ENCODE measurements at regions not wholly inside any gene's neighbourhood (a gene's known extent, or its start where the extent isn't known, plus 50 kb on each side); places are given as distances from the start of the nearest gene placed in this dataset.

DNA sequence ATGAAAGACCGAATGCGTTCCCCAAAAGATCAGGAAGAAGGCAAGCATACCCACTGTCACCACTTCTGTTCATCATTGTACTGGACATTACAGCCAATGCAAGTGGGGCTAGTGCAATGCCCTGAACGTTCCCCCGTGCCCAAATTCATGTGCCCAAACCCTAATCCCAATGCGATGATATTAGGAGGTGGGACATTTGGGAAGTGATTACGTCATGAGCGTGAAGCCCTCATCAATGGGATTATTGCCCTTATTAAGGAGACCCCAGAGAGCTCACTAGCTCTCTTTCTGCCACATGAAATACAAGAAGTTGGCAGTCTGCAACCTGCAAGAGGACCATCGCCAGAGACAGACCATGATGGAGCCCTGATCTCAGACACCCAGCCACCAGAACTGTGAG is 511.4 kb upstream of the TPK1 start:
- TF ChIP-seq, protein P1, sequence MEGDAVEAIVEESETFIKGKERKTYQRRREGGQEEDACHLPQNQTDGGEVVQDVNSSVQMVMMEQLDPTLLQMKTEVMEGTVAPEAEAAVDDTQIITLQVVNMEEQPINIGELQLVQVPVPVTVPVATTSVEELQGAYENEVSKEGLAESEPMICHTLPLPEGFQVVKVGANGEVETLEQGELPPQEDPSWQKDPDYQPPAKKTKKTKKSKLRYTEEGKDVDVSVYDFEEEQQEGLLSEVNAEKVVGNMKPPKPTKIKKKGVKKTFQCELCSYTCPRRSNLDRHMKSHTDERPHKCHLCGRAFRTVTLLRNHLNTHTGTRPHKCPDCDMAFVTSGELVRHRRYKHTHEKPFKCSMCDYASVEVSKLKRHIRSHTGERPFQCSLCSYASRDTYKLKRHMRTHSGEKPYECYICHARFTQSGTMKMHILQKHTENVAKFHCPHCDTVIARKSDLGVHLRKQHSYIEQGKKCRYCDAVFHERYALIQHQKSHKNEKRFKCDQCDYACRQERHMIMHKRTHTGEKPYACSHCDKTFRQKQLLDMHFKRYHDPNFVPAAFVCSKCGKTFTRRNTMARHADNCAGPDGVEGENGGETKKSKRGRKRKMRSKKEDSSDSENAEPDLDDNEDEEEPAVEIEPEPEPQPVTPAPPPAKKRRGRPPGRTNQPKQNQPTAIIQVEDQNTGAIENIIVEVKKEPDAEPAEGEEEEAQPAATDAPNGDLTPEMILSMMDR (IDR thresholded peaks at IDR 0.05), result no peak
- DNase-seq, result no peak
- H3K4me3 ChIP-seq, result no peak overlapping the region
- intact Hi-C loops (cut with DNase I, micrococcal nuclease), result no loop called here
- no peak for ATAC-seq
- H3K9me3 ChIP-seq, result peaks cover 41% of the 10 kb centered on the region
- H3K36me3 ChIP-seq (ENCODE audit: low read depth), result no peaks in the 10 kb centered on the region
- no peaks in the 10 kb centered on the region for H3K4me1 ChIP-seq (ENCODE audit: low read depth)

DNA sequence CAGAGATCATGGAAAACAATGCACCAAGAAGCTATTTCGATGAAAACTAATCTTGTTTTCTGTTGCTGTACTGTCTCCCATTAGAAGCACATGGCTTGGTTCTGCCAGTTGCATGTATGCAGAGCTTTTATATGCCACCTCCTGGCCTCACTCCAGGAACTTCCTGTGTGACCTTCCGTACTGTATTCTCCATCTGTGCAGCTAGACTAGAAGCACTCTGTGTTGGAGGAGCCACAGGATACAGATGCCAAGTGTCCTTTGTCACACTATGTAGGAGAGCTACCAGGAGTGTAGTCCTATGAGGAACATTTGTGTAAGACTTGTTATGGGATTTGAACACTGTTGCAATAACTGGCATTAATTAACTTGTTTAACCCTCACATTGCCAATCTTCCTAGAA is 503.5 kb upstream of the TPK1 start:
- intact Hi-C loops (cut with DNase I, micrococcal nuclease), result no loop called here
- Histone ChIP-seq H3K4me3 (no peak overlapping the region), H3K9me3 (peaks cover 29% of the 10 kb centered on the region), H3K4me1 (ENCODE audit: low read depth) (no peaks in the 10 kb centered on the region), H3K36me3 (ENCODE audit: low read depth) (no peaks in the 10 kb centered on the region)
- TF ChIP-seq, protein P1 (IDR thresholded peaks at IDR 0.05), result no peak
- DNase-seq (no peak), ATAC-seq (no peak)

DNA sequence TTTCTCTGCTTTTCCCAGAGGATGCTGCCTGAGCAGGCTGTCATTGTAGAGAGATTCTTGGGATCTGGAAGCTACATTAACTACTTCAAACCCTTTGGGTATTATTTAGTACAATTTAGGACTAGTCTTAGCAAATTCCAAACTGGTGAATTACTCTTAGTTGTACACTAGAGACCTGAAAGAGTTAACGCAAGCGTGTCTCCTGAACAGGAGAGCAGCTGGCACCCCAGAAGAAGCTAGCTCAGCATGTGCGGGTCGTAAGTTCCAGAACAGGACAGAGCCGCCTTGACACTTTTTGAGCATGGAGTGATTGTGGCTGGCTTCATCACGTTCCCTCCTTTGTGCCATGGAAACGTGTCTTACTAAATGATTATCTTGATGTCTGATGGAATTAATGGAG is 495.7 kb upstream of the TPK1 start:
- DNase-seq (no peak), ATAC-seq (no peak)
- H3K4me1 ChIP-seq (ENCODE audit: low read depth), result no peaks in the 10 kb centered on the region
- TF ChIP-seq, protein P1 (IDR thresholded peaks at IDR 0.05), result no peak
- intact Hi-C loops (cut with DNase I, micrococcal nuclease), result no loop called here
- no peaks in the 10 kb centered on the region for H3K36me3 ChIP-seq (ENCODE audit: low read depth)
- H3K9me3 ChIP-seq, result peaks cover 44% of the 10 kb centered on the region
- H3K4me3 ChIP-seq, result no peak overlapping the region

DNA sequence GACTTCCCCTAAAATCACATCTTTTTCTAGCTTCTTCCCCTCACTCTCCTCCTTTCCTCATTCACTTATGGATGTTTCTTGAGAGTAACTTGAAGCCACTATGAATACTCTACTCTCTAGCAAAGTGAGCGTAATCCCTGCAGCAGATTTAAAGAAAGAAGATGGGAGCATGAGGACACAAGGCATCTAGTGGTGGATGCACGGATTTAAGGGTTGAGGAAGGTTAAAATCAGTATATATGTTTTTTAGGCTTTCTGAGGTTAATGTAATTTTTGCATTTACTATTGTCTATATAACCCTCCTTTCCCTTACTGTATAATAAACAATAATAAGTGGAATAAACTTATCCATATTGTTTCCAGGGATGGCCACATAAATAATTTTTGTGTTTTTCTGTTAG is 495.2 kb upstream of the TPK1 start:
- no peak overlapping the region for H3K4me3 ChIP-seq
- intact Hi-C loops (cut with DNase I, micrococcal nuclease), result no loop called here
- peaks cover 44% of the 10 kb centered on the region for H3K9me3 ChIP-seq
- H3K4me1 ChIP-seq (ENCODE audit: low read depth), result no peaks in the 10 kb centered on the region
- no peaks in the 10 kb centered on the region for H3K36me3 ChIP-seq (ENCODE audit: low read depth)
- no peak for ATAC-seq
- TF ChIP-seq, protein P1 (IDR thresholded peaks at IDR 0.05), result no peak
- no peak for DNase-seq

DNA sequence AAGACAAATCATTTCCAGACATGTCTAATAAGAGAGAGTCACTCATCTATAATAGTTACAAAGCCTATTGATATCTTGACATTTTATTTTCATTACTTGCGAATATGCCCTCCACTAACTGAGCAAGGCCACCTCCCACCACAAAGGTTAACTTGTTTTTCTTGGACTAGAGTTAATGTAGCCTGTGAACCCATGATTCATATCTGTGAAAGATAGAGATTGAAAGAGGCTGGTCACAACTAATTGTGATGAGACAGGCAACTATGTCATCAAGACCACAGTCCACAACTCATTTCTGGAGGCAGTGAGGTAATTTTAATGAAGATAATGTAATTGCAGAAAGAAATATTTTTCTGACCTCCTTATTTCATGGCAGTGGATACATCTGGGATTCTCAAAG is 491.8 kb upstream of the TPK1 start:
- ATAC-seq (no peak), DNase-seq (no peak)
- no peaks in the 10 kb centered on the region for H3K4me1 ChIP-seq (ENCODE audit: low read depth)
- TF ChIP-seq, protein P1 (IDR thresholded peaks at IDR 0.05), result no peak
- intact Hi-C loops (cut with DNase I, micrococcal nuclease), result no loop called here
- H3K9me3 ChIP-seq, result peaks cover 25% of the 10 kb centered on the region
- H3K4me3 ChIP-seq, result no peak overlapping the region
- H3K36me3 ChIP-seq (ENCODE audit: low read depth), result no peaks in the 10 kb centered on the region

DNA sequence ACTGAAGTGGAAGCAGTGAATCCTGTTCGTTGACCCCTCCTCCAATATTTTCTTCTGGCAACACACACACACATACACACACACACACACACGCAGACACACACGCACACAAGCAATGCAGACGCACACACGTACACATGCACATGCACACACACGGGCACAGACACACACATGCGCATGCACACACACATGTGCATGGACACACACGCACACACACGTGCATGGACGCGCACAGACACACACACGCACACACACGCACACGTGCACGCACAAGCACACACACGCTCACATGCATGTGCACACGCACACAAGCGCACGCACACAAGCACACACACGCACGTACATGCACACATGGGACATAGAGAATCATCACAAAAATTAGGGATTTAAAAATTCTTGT is 488.2 kb upstream of the TPK1 start:
- H3K36me3 ChIP-seq (ENCODE audit: low read depth), result no peaks in the 10 kb centered on the region
- ATAC-seq (no peak), DNase-seq (no peak)
- intact Hi-C loops (cut with DNase I, micrococcal nuclease), result loop anchor here in 1 of 2 donors (5.0 kb wide), 1 partner anchor 1287 kb away; no protein-coding TSS in a partner anchor
- no peaks in the 10 kb centered on the region for H3K4me1 ChIP-seq (ENCODE audit: low read depth)
- H3K4me3 ChIP-seq, result no peak overlapping the region
- TF ChIP-seq, protein P1 (IDR thresholded peaks at IDR 0.05), result no peak
- peaks cover 15% of the 10 kb centered on the region for H3K9me3 ChIP-seq
